ENCODE measurements at regions not wholly inside any gene's neighbourhood (a gene's known extent, or its start where the extent isn't known, plus 50 kb on each side); places are given as distances from the start of the nearest gene placed in this dataset.

DNA sequence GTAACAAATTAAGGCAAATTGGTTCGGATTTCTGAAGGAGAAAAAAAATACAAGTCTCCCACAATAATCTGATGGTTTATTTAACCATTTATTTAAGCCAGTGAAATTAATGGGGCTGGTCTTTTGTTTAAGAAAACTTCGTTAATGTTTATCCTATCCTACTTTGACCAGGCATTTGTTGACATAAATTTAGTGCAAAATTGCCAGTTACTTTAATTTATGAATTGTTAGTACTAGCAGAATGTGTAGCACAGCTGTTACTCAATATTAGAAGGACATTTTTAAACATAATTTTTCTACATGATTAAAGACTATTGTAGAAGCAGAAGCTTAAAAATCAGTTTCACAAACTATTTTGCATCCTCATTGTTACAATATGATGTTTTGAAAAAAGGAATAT is 687.6 kb upstream of the PTBP2 start:
- no peak for TF ChIP-seq POLR2A (IDR thresholded peaks at IDR 0.05; ENCODE audit: low read depth)
- TF ChIP-seq, protein P1, sequence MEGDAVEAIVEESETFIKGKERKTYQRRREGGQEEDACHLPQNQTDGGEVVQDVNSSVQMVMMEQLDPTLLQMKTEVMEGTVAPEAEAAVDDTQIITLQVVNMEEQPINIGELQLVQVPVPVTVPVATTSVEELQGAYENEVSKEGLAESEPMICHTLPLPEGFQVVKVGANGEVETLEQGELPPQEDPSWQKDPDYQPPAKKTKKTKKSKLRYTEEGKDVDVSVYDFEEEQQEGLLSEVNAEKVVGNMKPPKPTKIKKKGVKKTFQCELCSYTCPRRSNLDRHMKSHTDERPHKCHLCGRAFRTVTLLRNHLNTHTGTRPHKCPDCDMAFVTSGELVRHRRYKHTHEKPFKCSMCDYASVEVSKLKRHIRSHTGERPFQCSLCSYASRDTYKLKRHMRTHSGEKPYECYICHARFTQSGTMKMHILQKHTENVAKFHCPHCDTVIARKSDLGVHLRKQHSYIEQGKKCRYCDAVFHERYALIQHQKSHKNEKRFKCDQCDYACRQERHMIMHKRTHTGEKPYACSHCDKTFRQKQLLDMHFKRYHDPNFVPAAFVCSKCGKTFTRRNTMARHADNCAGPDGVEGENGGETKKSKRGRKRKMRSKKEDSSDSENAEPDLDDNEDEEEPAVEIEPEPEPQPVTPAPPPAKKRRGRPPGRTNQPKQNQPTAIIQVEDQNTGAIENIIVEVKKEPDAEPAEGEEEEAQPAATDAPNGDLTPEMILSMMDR (IDR thresholded peaks at IDR 0.05) = no peak
